ENCODE measurements at regions not wholly inside any gene's neighbourhood (a gene's known extent, or its start where the extent isn't known, plus 50 kb on each side); places are given as distances from the start of the nearest gene placed in this dataset.

DNA sequence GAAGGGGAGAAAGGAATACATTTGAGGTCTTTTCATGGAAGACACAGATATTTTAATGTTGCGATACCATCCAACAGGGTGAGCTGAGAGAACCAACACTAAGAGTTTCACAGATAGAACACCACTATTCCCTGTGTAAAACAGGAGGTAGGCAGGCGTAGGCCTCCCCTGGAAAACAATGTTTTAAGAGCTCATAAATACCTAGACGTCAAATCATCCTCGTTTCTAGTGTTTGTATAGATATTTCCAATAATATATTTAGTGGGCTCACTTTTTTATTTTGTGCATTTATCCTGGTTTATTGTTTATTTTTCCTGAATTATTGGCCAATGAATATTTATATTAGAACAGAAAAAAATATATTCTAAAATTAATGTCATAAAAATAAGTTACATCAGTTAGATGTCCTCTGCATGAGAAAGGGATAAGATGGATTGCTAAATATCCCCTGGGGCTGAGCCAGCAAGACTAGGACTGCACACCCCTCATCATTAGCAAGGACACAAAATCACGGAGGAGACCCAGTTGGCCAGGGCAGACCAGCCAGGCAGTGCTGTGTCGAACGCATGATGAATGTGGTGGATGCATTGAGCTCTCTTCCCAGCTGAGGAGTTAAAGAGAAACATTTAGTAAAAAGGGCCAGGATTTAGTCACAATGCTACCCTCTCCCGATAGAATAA is 380.5 kb downstream of the C6orf118 start:
- DNase-seq = no peak
- no peaks in the 10 kb centered on the region for H3K4me1 Mint-ChIP-seq
- H3K9me3 ChIP-seq (ENCODE audit: low read length) = no peaks in the 10 kb centered on the region
- no peaks in the 10 kb centered on the region for H3K36me3 ChIP-seq (ENCODE audit: insufficient read depth, low read length)
- H3K27me3 ChIP-seq (ENCODE audit: insufficient read depth, low read length, poor library complexity, severe bottlenecking) = no peaks in the 10 kb centered on the region
- no peak overlapping the region for H3K27ac Mint-ChIP-seq
- POLR2A ChIA-PET = no interaction called here
- CTCF ChIA-PET = no interaction called here
- no peaks in the 10 kb centered on the region for H3K36me3 Mint-ChIP-seq
- no peaks in the 10 kb centered on the region for H3K27me3 Mint-ChIP-seq
- no peaks in the 10 kb centered on the region for H3K9me3 Mint-ChIP-seq
- H3K4me1 ChIP-seq (ENCODE audit: insufficient read depth, low read length) = no peaks in the 10 kb centered on the region
- peak overlapping the region in 1 of 7 donors; percentile 25 for H3K4me3 Mint-ChIP-seq
- no peak overlapping the region for H3K4me3 ChIP-seq (ENCODE audit: low read length)
- H3K27ac ChIP-seq (ENCODE audit: low read depth, low read length) = no peak overlapping the region

DNA sequence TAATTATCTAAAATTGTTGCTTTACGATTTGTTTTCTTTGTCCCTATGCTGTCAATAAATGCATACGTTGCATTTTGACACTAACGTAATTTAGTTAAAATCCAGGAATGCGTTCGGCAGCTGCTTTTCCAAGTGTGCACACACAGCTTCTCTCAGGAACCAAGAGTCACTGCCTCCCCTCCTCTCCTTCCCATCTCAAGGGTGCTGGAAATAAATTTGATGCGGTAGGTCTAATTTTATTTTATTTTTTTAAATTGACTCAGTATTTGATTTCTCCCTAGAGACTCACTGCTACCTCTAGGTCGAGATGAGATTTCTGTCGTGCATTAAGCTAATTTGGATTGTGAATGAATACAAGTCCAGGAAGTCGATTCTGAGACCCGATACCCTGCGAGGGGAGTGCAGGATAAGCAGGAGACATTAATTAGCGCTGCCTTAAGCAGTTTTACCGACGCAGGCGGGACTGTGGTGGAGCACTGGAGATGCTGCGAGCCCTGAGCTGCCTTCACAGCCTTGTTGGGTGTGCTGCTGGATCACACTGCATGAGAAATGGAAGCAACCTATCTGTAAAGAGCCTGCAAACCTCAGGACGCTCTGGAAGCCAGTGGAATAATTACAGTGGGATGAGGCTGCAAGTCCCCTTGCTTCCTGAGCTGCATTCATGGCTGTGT is 381.2 kb downstream of the C6orf118 start:
- no peaks in the 10 kb centered on the region for H3K36me3 ChIP-seq (ENCODE audit: insufficient read depth, low read length)
- H3K27ac ChIP-seq (ENCODE audit: low read depth, low read length) = no peak overlapping the region
- H3K4me3 Mint-ChIP-seq = no peak overlapping the region
- POLR2A ChIA-PET = no interaction called here
- H3K36me3 Mint-ChIP-seq = no peaks in the 10 kb centered on the region
- no peaks in the 10 kb centered on the region for H3K9me3 ChIP-seq (ENCODE audit: low read length)
- no peak overlapping the region for H3K4me3 ChIP-seq (ENCODE audit: low read length)
- H3K27me3 Mint-ChIP-seq = no peaks in the 10 kb centered on the region
- CTCF ChIA-PET = no interaction called here
- H3K9me3 Mint-ChIP-seq = no peaks in the 10 kb centered on the region
- H3K4me1 Mint-ChIP-seq = no peaks in the 10 kb centered on the region
- H3K27me3 ChIP-seq (ENCODE audit: insufficient read depth, low read length, poor library complexity, severe bottlenecking) = no peaks in the 10 kb centered on the region
- DNase-seq = no peak
- no peak overlapping the region for H3K27ac Mint-ChIP-seq
- no peaks in the 10 kb centered on the region for H3K4me1 ChIP-seq (ENCODE audit: insufficient read depth, low read length)

DNA sequence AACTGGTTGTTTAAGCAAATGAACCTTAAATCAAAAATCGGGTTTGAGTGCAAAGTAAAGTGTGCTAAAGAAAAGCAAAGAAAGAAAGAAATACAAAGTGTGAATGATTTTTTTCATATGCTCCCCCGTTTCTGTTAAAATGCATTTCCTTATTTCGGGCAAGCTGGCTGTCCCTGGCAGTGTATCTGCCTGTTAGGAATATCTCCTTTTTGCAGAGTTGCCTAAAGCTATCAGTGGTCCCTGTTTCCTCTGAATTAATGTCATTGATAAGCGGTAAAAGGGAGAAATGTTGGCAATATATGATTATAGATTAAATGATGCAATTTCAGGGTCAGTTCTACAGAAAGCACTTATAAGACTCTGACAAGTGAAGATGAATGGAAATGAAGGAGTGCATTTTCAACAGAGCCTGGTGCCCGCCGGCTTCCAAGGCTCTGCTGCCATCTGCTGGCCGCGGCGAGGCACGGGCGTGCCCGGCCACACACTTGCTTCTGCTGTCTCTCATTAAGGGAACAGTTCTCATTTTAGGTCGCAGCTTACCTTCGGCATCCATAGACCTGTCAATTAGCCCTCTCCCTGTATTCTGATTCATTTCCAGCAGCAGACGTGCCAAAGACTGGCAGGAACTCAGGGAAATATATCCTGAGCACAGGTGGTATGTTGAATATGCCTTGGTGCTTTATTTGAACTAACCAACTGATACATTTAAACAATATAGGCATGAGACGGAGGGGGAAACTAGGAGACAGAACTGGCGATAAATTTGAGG is 381.9 kb downstream of the C6orf118 start:
- no peak overlapping the region for H3K27ac ChIP-seq (ENCODE audit: low read depth, low read length)
- Mint-ChIP-seq H3K36me3 (no peaks in the 10 kb centered on the region), H3K9me3 (no peaks in the 10 kb centered on the region), H3K4me1 (no peaks in the 10 kb centered on the region), H3K27ac (no peak overlapping the region), H3K27me3 (no peaks in the 10 kb centered on the region), H3K4me3 (no peak overlapping the region)
- ChIA-PET POLR2A (no interaction called here), CTCF (no interaction called here)
- H3K9me3 ChIP-seq (ENCODE audit: low read length) = no peaks in the 10 kb centered on the region
- DNase-seq = peak; percentile 14 to 47 (median 22)
- H3K4me3 ChIP-seq (ENCODE audit: low read length) = no peak overlapping the region
- H3K36me3 ChIP-seq (ENCODE audit: insufficient read depth, low read length) = no peaks in the 10 kb centered on the region
- H3K4me1 ChIP-seq (ENCODE audit: insufficient read depth, low read length) = no peaks in the 10 kb centered on the region
- no peaks in the 10 kb centered on the region for H3K27me3 ChIP-seq (ENCODE audit: insufficient read depth, low read length, poor library complexity, severe bottlenecking)

DNA sequence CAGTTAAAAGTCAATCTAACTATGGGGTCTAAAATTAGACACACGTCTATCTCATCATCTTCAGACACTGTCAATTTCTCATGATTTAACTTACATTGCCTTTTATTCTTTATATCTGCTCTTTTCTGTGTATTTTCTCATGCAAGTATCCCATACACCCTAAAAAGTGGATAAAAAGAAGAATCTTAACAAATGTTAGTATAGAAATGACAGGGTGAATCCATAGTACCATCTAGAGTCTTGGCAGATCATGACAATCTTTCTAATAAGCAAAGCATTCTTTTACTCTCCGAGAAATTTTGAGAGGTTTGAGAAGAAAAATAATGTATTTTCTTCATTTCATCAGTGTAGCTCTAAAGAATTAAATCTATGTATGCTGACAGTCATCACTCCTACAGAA is 382.7 kb downstream of the C6orf118 start:
- Mint-ChIP-seq H3K9me3 (no peaks in the 10 kb centered on the region), H3K4me1 (no peaks in the 10 kb centered on the region)

DNA sequence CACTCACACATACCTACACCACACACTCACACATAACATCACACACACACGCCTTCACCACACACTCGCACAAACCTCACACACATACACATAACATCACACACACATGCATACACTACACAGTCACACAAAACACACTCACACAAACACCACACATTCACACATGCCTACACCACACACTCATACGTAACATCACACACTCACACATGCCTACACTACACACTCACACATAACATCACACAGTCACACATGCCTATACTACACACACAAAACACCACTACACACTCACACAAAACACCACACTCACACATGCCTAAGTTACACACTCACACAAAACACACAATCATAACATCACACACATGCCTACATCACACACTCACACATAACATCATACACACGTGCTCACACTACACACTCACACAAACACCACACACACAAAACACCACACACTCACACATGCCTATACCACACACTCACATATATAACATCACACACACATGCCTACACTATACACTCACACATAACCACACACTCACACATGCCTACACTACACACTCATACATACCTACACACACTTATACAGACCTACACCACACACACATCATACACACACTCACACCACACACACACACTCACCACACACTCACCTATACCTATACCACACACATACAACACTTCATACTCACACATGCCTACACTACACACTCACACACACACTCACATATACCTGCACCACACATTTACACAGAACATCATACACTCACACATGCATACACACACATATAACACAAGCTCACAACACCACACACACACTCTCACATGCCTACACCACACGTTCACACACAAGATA is 383.5 kb downstream of the C6orf118 start:
- H3K27ac ChIP-seq (ENCODE audit: low read depth, low read length) = no peak overlapping the region
- no peaks in the 10 kb centered on the region for H3K9me3 Mint-ChIP-seq
- H3K27me3 ChIP-seq (ENCODE audit: insufficient read depth, low read length, poor library complexity, severe bottlenecking) = no peaks in the 10 kb centered on the region
- no peaks in the 10 kb centered on the region for H3K36me3 ChIP-seq (ENCODE audit: insufficient read depth, low read length)
- H3K4me3 ChIP-seq (ENCODE audit: low read length) = no peak overlapping the region
- H3K4me1 Mint-ChIP-seq = no peaks in the 10 kb centered on the region
- POLR2A ChIA-PET = no interaction called here
- H3K9me3 ChIP-seq (ENCODE audit: low read length) = no peaks in the 10 kb centered on the region
- no peaks in the 10 kb centered on the region for H3K36me3 Mint-ChIP-seq
- no peaks in the 10 kb centered on the region for H3K4me1 ChIP-seq (ENCODE audit: insufficient read depth, low read length)
- CTCF ChIA-PET = no interaction called here
- no peak for DNase-seq
- H3K27me3 Mint-ChIP-seq = no peaks in the 10 kb centered on the region
- H3K4me3 Mint-ChIP-seq = no peak overlapping the region
- H3K27ac Mint-ChIP-seq = no peak overlapping the region

More for the DNA sequence above, 382.7 kb downstream of the C6orf118 start:
- Mint-ChIP-seq H3K4me3 (no peak overlapping the region), H3K36me3 (no peaks in the 10 kb centered on the region), H3K27me3 (no peaks in the 10 kb centered on the region), H3K27ac (no peak overlapping the region)
- H3K27ac ChIP-seq (ENCODE audit: low read depth, low read length) = no peak overlapping the region
- DNase-seq = no peak
- no peaks in the 10 kb centered on the region for H3K27me3 ChIP-seq (ENCODE audit: insufficient read depth, low read length, poor library complexity, severe bottlenecking)
- POLR2A ChIA-PET = no interaction called here
- CTCF ChIA-PET = no interaction called here
- no peaks in the 10 kb centered on the region for H3K9me3 ChIP-seq (ENCODE audit: low read length)
- no peaks in the 10 kb centered on the region for H3K36me3 ChIP-seq (ENCODE audit: insufficient read depth, low read length)
- no peak overlapping the region for H3K4me3 ChIP-seq (ENCODE audit: low read length)
- no peaks in the 10 kb centered on the region for H3K4me1 ChIP-seq (ENCODE audit: insufficient read depth, low read length)

DNA sequence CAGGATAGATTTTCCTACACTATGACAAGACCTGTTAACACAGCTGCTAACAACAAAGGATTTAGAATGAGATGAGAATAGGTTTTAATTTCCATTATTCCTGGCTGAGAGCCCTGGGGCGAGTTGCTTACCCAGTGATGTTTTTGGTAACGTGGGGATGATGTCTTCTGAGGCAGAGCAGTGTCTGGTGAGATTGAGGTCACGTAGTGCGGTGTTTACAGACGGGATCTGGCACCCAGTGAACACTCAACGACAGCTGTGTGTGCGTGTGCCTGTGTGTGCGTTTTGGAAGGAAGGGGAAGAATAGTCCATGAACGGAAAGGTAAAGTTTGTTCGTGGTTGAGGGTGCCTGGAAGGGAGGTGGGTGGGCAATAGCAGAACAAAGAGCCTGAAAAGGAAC is 384.7 kb downstream of the C6orf118 start:
- no peaks in the 10 kb centered on the region for H3K27me3 ChIP-seq (ENCODE audit: insufficient read depth, low read length, poor library complexity, severe bottlenecking)
- Mint-ChIP-seq H3K4me1 (no peaks in the 10 kb centered on the region), H3K27ac (no peak overlapping the region), H3K4me3 (no peak overlapping the region), H3K27me3 (no peaks in the 10 kb centered on the region), H3K9me3 (no peaks in the 10 kb centered on the region), H3K36me3 (no peaks in the 10 kb centered on the region)
- ChIA-PET CTCF (no interaction called here), POLR2A (no interaction called here)
- no peak overlapping the region for H3K4me3 ChIP-seq (ENCODE audit: low read length)
- H3K9me3 ChIP-seq (ENCODE audit: low read length) = no peaks in the 10 kb centered on the region
- H3K27ac ChIP-seq (ENCODE audit: low read depth, low read length) = no peak overlapping the region
- no peaks in the 10 kb centered on the region for H3K4me1 ChIP-seq (ENCODE audit: insufficient read depth, low read length)
- DNase-seq = no peak
- H3K36me3 ChIP-seq (ENCODE audit: insufficient read depth, low read length) = no peaks in the 10 kb centered on the region

DNA sequence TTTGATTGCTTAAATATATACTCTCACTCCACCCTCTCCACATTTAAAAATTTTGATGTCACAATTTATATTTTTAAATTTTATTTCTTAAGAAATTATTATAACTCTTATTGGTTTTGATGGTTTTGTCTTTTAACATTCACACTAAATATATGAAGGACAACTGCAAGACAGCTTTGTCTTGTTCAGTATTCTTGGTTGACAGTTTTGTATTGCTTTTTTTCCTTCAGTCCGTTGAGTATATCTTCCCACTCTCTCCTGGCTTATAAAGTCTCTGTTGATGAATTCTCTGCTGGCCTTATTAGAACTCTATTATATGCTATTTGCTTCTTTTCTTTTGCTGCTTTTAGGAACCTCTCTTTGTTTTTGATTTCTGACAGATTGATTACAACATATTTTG is 392.2 kb downstream of the C6orf118 start:
- H3K9me3 Mint-ChIP-seq = peaks cover 1 to 11% (median 4%) of the 10 kb centered on the region in 5 donors
- Histone ChIP-seq H3K36me3 (ENCODE audit: insufficient read depth, low read length) (no peaks in the 10 kb centered on the region), H3K9me3 (ENCODE audit: low read length) (no peaks in the 10 kb centered on the region), H3K27me3 (ENCODE audit: insufficient read depth, low read length, poor library complexity, severe bottlenecking) (no peaks in the 10 kb centered on the region), H3K27ac (ENCODE audit: low read depth, low read length) (no peak overlapping the region), H3K4me3 (ENCODE audit: low read length) (no peak overlapping the region), H3K4me1 (ENCODE audit: insufficient read depth, low read length) (no peaks in the 10 kb centered on the region)
- ChIA-PET POLR2A (no interaction called here), CTCF (no interaction called here)
- no peaks in the 10 kb centered on the region for H3K36me3 Mint-ChIP-seq
- no peak for DNase-seq
- no peaks in the 10 kb centered on the region for H3K27me3 Mint-ChIP-seq
- H3K4me1 Mint-ChIP-seq = no peaks in the 10 kb centered on the region
- no peak overlapping the region for H3K4me3 Mint-ChIP-seq
- H3K27ac Mint-ChIP-seq = no peak overlapping the region

DNA sequence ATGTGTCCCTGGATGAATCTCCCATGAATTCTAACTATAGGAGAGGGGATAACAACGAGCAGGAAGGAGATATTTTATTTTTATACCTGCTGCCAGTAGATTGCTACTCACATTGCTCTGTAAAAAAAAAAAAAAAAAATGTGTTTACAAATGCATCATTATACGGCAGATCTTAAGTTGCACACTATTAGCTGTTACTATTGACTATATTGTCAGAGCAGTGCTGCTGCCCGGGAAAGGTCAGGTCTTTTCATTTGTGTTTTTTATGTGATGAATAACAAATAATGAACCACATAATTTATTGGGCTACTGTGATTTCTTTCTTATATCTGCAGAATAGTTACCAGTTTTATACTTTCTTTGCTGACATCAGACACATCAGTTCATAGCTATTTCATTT is 393.3 kb downstream of the C6orf118 start:
- H3K4me3 ChIP-seq (ENCODE audit: low read length) = no peak overlapping the region
- H3K9me3 Mint-ChIP-seq = peaks cover 1 to 11% (median 4%) of the 10 kb centered on the region in 5 donors
- no peaks in the 10 kb centered on the region for H3K4me1 Mint-ChIP-seq
- H3K4me3 Mint-ChIP-seq = no peak overlapping the region
- no peaks in the 10 kb centered on the region for H3K27me3 ChIP-seq (ENCODE audit: insufficient read depth, low read length, poor library complexity, severe bottlenecking)
- H3K27me3 Mint-ChIP-seq = no peaks in the 10 kb centered on the region
- DNase-seq = no peak
- no peaks in the 10 kb centered on the region for H3K4me1 ChIP-seq (ENCODE audit: insufficient read depth, low read length)
- H3K9me3 ChIP-seq (ENCODE audit: low read length) = no peaks in the 10 kb centered on the region
- H3K36me3 Mint-ChIP-seq = no peaks in the 10 kb centered on the region
- H3K27ac ChIP-seq (ENCODE audit: low read depth, low read length) = no peak overlapping the region
- no peaks in the 10 kb centered on the region for H3K36me3 ChIP-seq (ENCODE audit: insufficient read depth, low read length)
- ChIA-PET POLR2A (no interaction called here), CTCF (no interaction called here)
- H3K27ac Mint-ChIP-seq = no peak overlapping the region
